Cerebellar cortex (tissue), 1 donor: ENCODE measurements at regions not wholly inside any gene's neighbourhood (a gene's known extent, or its start where the extent isn't known, plus 50 kb on each side); places are given as distances from the start of the nearest gene placed in this dataset.

Source experiments
- DNase-seq: peaks from one replicate; pipeline ENCODE4 v3.0.0-alpha.2; 2015; ENCODE audit warnings: low spot score

GRCh38 chr16:17590711-17591654, 120.2 kb upstream of the XYLT1 start:
- no peak for DNase-seq

- no peak for DNase-seq
These were observed 119.1 kb upstream of the XYLT1 start for GRCh38 chr16:17589898-17590297.

- no peak for DNase-seq
These were observed 114.8 kb upstream of the XYLT1 start for GRCh38 chr16:17585449-17586074.

GRCh38 chr16:17578981-17579874, 108.5 kb upstream of the XYLT1 start:
- peak; percentile 11 for DNase-seq

- DNase-seq = no peak
These were observed 103.5 kb upstream of the XYLT1 start for GRCh38 chr16:17574256-17574655.

GRCh38 chr16:17572145-17572544, 101.4 kb upstream of the XYLT1 start:
- DNase-seq = no peak

GRCh38 chr16:17571499-17572093, 100.8 kb upstream of the XYLT1 start:
- DNase-seq = no peak

- DNase-seq = no peak
These were observed 97.5 kb upstream of the XYLT1 start for GRCh38 chr16:17568239-17568638.

- no peak for DNase-seq
These were observed 96.7 kb upstream of the XYLT1 start for GRCh38 chr16:17567455-17567854.

- DNase-seq = no peak
These were observed 96.1 kb upstream of the XYLT1 start for GRCh38 chr16:17566656-17567450.

GRCh38 chr16:17566075-17566474, 95.3 kb upstream of the XYLT1 start:
- DNase-seq = no peak

GRCh38 chr16:17565605-17566004, 94.8 kb upstream of the XYLT1 start:
- no peak for DNase-seq

- DNase-seq = no peak
These were observed 94.1 kb upstream of the XYLT1 start for GRCh38 chr16:17564856-17565255.

GRCh38 chr16:17563323-17564091, 92.7 kb upstream of the XYLT1 start:
- DNase-seq = no peak

- no peak for DNase-seq
These were observed 90.3 kb upstream of the XYLT1 start for GRCh38 chr16:17561056-17561455.

- no peak for DNase-seq
These were observed 89.8 kb upstream of the XYLT1 start for GRCh38 chr16:17560548-17560947.

- no peak for DNase-seq
These were observed 88.6 kb upstream of the XYLT1 start for GRCh38 chr16:17559394-17559793.

GRCh38 chr16:17557949-17558348, 87.2 kb upstream of the XYLT1 start:
- no peak for DNase-seq

- DNase-seq = no peak
These were observed 86.7 kb upstream of the XYLT1 start for GRCh38 chr16:17557480-17557879.
